ENCODE measurements at regions not wholly inside any gene's neighbourhood (a gene's known extent, or its start where the extent isn't known, plus 50 kb on each side); places are given as distances from the start of the nearest gene placed in this dataset.

DNA sequence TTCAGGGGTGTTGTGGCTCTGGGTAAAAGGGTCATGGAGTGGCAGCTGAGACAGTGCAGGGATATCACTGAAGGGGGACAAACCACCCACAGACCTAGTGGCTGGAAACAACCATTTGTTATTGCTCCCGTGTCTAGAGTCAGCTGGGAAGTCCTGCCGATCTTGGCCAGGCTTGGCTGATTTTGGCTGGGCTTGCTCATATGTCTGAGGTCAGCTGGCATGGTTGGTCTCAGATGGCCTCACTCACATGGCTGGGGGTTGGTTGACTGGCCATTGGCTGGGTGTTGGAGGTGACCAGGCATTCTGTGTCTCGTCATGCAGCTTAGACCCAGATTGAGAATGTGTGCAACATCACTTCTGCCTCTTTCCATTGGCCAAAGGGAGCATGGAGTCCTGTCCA is 203.8 kb upstream of the POU3F1 start:
- H3K27me3 ChIP-seq (replicated peaks; ENCODE audit: control insufficient read depth, insufficient read depth, low read length), result no peaks in the 10 kb centered on the region; the same call in 1 of the 2 replicates
- DNase-seq (ENCODE audit: extremely low read depth, insufficient read length), result no peak
- no peak for TF ChIP-seq CTCF (IDR thresholded peaks at IDR 0.05; ENCODE audit: insufficient read depth, low read length, poor library complexity, severe bottlenecking)

GRCh38 chr1:38249001-38249400 is 202.4 kb upstream of the POU3F1 start:
- Histone ChIP-seq H3K4me3 (replicated peaks; ENCODE audit: low read depth, low read length) (no peak overlapping the region), H3K27me3 (replicated peaks; ENCODE audit: control insufficient read depth, insufficient read depth, low read length) (no peaks in the 10 kb centered on the region; the same call in 1 of the 2 replicates), H3K36me3 (ENCODE audit: control insufficient read depth, insufficient read depth, low read length) (no peaks in the 10 kb centered on the region)
- TF ChIP-seq CTCF (IDR thresholded peaks at IDR 0.05; ENCODE audit: insufficient read depth, low read length, poor library complexity, severe bottlenecking), result no peak
- no peak for DNase-seq (ENCODE audit: extremely low read depth, insufficient read length)

More for the DNA sequence above, 203.8 kb upstream of the POU3F1 start:
- Histone ChIP-seq H3K36me3 (ENCODE audit: control insufficient read depth, insufficient read depth, low read length) (no peaks in the 10 kb centered on the region), H3K4me3 (replicated peaks; ENCODE audit: low read depth, low read length) (no peak overlapping the region)

DNA sequence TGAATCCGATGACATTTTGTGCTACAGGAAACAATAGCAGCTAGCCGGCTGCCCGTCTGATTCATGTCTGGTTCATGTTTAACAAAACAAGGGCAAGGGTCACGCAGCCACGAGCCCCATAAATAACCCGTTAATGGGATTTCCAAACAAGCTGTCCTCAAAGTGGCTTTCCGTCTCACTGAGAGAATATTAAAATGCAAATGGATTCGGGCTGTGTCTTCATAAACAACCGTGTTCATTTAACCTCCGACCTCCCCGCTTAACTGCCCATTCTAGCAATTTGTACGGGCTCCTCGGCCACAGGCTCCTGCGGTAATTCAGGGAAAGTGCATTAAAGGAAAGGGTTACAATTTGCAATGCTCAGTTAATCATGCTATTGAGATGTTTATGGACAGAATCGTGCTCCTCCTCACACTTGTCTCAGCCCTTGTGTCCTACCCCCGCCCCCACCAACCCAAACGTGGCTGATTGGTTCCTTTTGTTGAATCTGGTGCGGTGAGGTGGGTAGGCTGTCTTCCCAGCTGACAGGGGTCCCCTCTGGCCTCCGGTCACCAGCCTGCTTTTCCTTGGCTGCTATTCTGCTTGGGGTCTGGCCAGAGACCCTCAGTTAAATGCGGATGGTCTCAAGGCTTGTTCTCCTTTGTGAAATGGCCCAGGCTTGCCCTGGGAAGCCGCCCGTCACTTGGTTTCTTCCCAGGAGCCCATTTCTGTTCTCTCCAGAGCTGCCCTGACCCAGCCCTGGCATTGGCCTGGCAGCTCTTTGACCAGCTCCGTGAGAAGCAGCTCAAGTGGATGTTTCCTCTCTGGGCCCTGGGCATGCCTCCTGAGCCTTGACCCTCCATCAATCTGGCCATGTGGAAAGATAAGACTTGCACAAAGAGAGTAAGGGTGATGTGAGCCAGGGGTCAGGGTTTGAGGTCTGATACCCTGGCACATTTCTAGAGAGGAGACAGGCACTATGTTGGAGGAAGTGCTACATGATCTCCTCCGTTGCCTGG is 200.7 kb upstream of the POU3F1 start:
- Histone ChIP-seq H3K27me3 (replicated peaks; ENCODE audit: control insufficient read depth, insufficient read depth, low read length) (no peaks in the 10 kb centered on the region; the same call in 1 of the 2 replicates), H3K4me3 (replicated peaks; ENCODE audit: low read depth, low read length) (no peak overlapping the region), H3K36me3 (ENCODE audit: control insufficient read depth, insufficient read depth, low read length) (no peaks in the 10 kb centered on the region)
- no peak for DNase-seq (ENCODE audit: extremely low read depth, insufficient read length)
- no peak for TF ChIP-seq CTCF (IDR thresholded peaks at IDR 0.05; ENCODE audit: insufficient read depth, low read length, poor library complexity, severe bottlenecking)

- H3K27me3 ChIP-seq (replicated peaks; ENCODE audit: control insufficient read depth, insufficient read depth, low read length), result no peaks in the 10 kb centered on the region; the same call in 1 of the 2 replicates
- no peak for TF ChIP-seq CTCF (IDR thresholded peaks at IDR 0.05; ENCODE audit: insufficient read depth, low read length, poor library complexity, severe bottlenecking)
- no peak overlapping the region for H3K4me3 ChIP-seq (replicated peaks; ENCODE audit: low read depth, low read length)
- DNase-seq (ENCODE audit: extremely low read depth, insufficient read length), result no peak
- H3K36me3 ChIP-seq (ENCODE audit: control insufficient read depth, insufficient read depth, low read length), result no peaks in the 10 kb centered on the region
These were observed 197.7 kb upstream of the POU3F1 start for GRCh38 chr1:38244218-38244845.

DNA sequence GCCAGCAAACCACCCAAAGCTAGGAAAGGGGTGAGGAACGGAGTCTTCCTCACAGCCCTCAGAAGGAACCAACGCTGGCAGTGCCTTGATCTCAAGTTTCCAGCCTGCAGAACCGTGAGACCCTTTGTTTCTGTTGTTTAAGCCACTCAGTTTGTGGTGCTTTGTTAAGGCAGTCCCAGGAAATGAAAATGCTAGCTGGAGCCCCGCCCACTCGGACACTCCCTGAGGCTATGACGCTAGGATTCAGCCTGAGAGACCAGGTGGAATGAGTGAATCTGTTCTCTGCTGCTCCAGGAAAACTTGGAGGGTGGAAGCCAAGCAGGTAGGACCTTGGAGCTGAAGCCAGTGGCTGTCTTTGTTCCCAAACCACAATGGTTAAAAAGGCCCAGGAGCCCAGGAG is 196.5 kb upstream of the POU3F1 start:
- no peaks in the 10 kb centered on the region for H3K36me3 ChIP-seq (ENCODE audit: control insufficient read depth, insufficient read depth, low read length)
- no peak for DNase-seq (ENCODE audit: extremely low read depth, insufficient read length)
- TF ChIP-seq CTCF (IDR thresholded peaks at IDR 0.05; ENCODE audit: insufficient read depth, low read length, poor library complexity, severe bottlenecking), result no peak

More for the DNA sequence above, 196.5 kb upstream of the POU3F1 start:
- Histone ChIP-seq H3K27me3 (replicated peaks; ENCODE audit: control insufficient read depth, insufficient read depth, low read length) (no peaks in the 10 kb centered on the region; the same call in 1 of the 2 replicates), H3K4me3 (replicated peaks; ENCODE audit: low read depth, low read length) (no peak overlapping the region)

All from GM06990 (cell line).